Astrocyte (in vitro differentiated cells and primary cell): ENCODE measurements at regions not wholly inside any gene's neighbourhood (a gene's known extent, or its start where the extent isn't known, plus 50 kb on each side); places are given as distances from the start of the nearest gene placed in this dataset.

Source experiments
- DNase-seq: peaks from one replicate; pipeline ENCODE4 v3.0.0-alpha.2; 2010; ENCODE audit warnings: low read depth
- FAIRE-seq: peaks from 2 replicates; lab custom pipeline; 2011; peaks lifted over from hg19 to GRCh38; lab: Jason Lieb, UNC
- H2AFZ ChIP-seq: 2 replicates; pipeline ENCODE4 v1.6.0; 2012; ENCODE audit warnings: low read depth, low read length, inconsistent platforms
- H3K27ac ChIP-seq: 2 replicates; pipeline ENCODE4 v1.5.1; 2011; ENCODE audit warnings: low read depth, low read length, inconsistent platforms
- H3K27me3 ChIP-seq: 2 replicates; pipeline ENCODE4 v1.6.0; 2011; ENCODE audit warnings: low read length, inconsistent platforms; ENCODE audit not compliant: insufficient read depth
- H3K36me3 ChIP-seq: 2 replicates; pipeline ENCODE4 v1.5.1; 2011; ENCODE audit warnings: low read length, inconsistent platforms; ENCODE audit not compliant: insufficient read depth
- H3K4me1 ChIP-seq: 2 replicates; pipeline ENCODE4 v1.5.1; 2011; ENCODE audit warnings: low read length, inconsistent platforms; ENCODE audit not compliant: insufficient read depth
- H3K4me2 ChIP-seq: 2 replicates; pipeline ENCODE4 v1.6.0; 2012; ENCODE audit warnings: low read length, inconsistent platforms
- H3K4me3 ChIP-seq: 2 replicates; pipeline ENCODE4 v1.5.1; 2011; ENCODE audit warnings: low read depth, mild to moderate bottlenecking, low read length, inconsistent platforms; ENCODE audit not compliant: insufficient read depth
- H3K79me2 ChIP-seq: 2 replicates; pipeline ENCODE4 v1.6.0; 2012; ENCODE audit warnings: mild to moderate bottlenecking, low read length, inconsistent platforms; ENCODE audit not compliant: insufficient read depth
- H3K9ac ChIP-seq: 2 replicates; pipeline ENCODE4 v1.6.0; 2012; ENCODE audit warnings: mild to moderate bottlenecking, low read length, inconsistent platforms
- H3K9me3 ChIP-seq: 2 replicates; pipeline ENCODE4 v1.5.1; 2012; ENCODE audit warnings: low read depth, mild to moderate bottlenecking, low read length, inconsistent platforms; ENCODE audit not compliant: insufficient read depth
- H4K20me1 ChIP-seq: 2 replicates; pipeline ENCODE4 v1.6.0; 2012; ENCODE audit warnings: low read length, inconsistent platforms; ENCODE audit not compliant: insufficient read depth
- H3K27ac Mint-ChIP-seq: one replicate; pipeline ENCODE4 v1.8.0; 2021; ENCODE audit warnings: mild to moderate bottlenecking, mixed read lengths; ENCODE audit not compliant: unreplicated experiment
- H3K27me3 Mint-ChIP-seq: one replicate; pipeline ENCODE4 v1.8.0; 2021; ENCODE audit warnings: low read depth, mixed read lengths; ENCODE audit not compliant: unreplicated experiment
- H3K36me3 Mint-ChIP-seq: one replicate; pipeline ENCODE4 v1.8.0; 2021; ENCODE audit warnings: low read depth, mixed read lengths; ENCODE audit not compliant: unreplicated experiment
- H3K4me1 Mint-ChIP-seq: one replicate; pipeline ENCODE4 v1.8.0; 2021; ENCODE audit warnings: low read depth, mixed read lengths; ENCODE audit not compliant: unreplicated experiment
- H3K4me3 Mint-ChIP-seq: one replicate; pipeline ENCODE4 v1.8.0; 2021; ENCODE audit warnings: mild to moderate bottlenecking, moderate library complexity, mixed read lengths; ENCODE audit not compliant: unreplicated experiment
- H3K9me3 Mint-ChIP-seq: one replicate; pipeline ENCODE4 v1.8.0; 2021; ENCODE audit warnings: mild to moderate bottlenecking, mixed read lengths; ENCODE audit not compliant: unreplicated experiment
- CTCF ChIP-seq: IDR thresholded peaks from 2 replicates; pipeline ENCODE4 v1.5.1; 2011; ENCODE audit warnings: low read depth, mild to moderate bottlenecking, inconsistent platforms, low read length, moderate library complexity; ENCODE audit not compliant: insufficient read depth
- EZH2 ChIP-seq: IDR thresholded peaks from 2 replicates; pipeline ENCODE4 v1.6.1; 2012; ENCODE audit warnings: mild to moderate bottlenecking, low read length, inconsistent platforms; ENCODE audit not compliant: insufficient read depth

DNA sequence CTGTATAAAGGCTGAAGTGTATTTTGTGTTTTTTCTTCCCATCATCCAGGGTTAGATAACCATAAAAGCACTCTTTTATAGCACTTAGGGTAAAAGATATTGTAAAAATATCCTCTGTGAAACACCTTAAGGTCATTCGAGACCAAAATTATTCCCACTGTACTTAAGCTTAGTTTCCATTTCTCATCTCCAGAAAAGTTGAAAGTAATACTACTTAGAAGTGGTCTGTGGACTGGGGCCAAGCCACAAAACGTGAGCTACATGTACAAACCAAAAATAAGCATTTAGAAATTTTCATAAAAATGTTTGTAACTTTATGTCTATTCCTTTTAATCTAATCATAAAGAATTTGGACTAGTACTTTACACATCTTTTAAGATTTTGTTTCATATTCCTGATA, 142.0 kb upstream of the NTM start:
- no peaks in the 10 kb centered on the region for H3K4me1 Mint-ChIP-seq
- TF ChIP-seq CTCF (no peak), EZH2 (no peak)
- peaks cover 21% of the 10 kb centered on the region for H3K27me3 Mint-ChIP-seq
- H3K27ac Mint-ChIP-seq = no peak overlapping the region
- no peak for FAIRE-seq
- Histone ChIP-seq H3K4me1 (no peaks in the 10 kb centered on the region), H3K9ac (no peak overlapping the region), H3K79me2 (no peaks in the 10 kb centered on the region), H4K20me1 (no peaks in the 10 kb centered on the region), H2AFZ (no peak overlapping the region), H3K27ac (no peak overlapping the region), H3K4me3 (no peak overlapping the region), H3K4me2 (no peak overlapping the region), H3K36me3 (no peaks in the 10 kb centered on the region), H3K9me3 (no peaks in the 10 kb centered on the region), H3K27me3 (peaks cover 8% of the 10 kb centered on the region)
- DNase-seq = no peak
- no peak overlapping the region for H3K4me3 Mint-ChIP-seq
- H3K36me3 Mint-ChIP-seq = no peaks in the 10 kb centered on the region
- no peaks in the 10 kb centered on the region for H3K9me3 Mint-ChIP-seq

GRCh38 chr11:131229221-131229620, 141.2 kb upstream of the NTM start:
- no peak for FAIRE-seq
- peaks cover 18% of the 10 kb centered on the region for H3K27me3 Mint-ChIP-seq
- Histone ChIP-seq H3K79me2 (no peaks in the 10 kb centered on the region), H4K20me1 (no peaks in the 10 kb centered on the region), H3K9ac (no peak overlapping the region), H3K27me3 (peaks cover 5% of the 10 kb centered on the region), H3K4me1 (no peaks in the 10 kb centered on the region), H3K27ac (no peak overlapping the region), H2AFZ (no peak overlapping the region), H3K36me3 (no peaks in the 10 kb centered on the region), H3K4me3 (no peak overlapping the region), H3K9me3 (no peaks in the 10 kb centered on the region), H3K4me2 (no peak overlapping the region)
- H3K4me1 Mint-ChIP-seq = no peaks in the 10 kb centered on the region
- no peaks in the 10 kb centered on the region for H3K9me3 Mint-ChIP-seq
- TF ChIP-seq CTCF (no peak), EZH2 (no peak)
- DNase-seq = no peak
- no peaks in the 10 kb centered on the region for H3K36me3 Mint-ChIP-seq
- H3K4me3 Mint-ChIP-seq = no peak overlapping the region
- H3K27ac Mint-ChIP-seq = peak overlapping the region; percentile 42

- no peak overlapping the region for H3K27ac Mint-ChIP-seq
- Histone ChIP-seq H4K20me1 (no peaks in the 10 kb centered on the region), H3K27me3 (peaks cover 5% of the 10 kb centered on the region), H3K9ac (no peak overlapping the region), H3K4me2 (no peak overlapping the region), H3K4me3 (no peak overlapping the region), H3K9me3 (peaks cover 4% of the 10 kb centered on the region), H3K79me2 (no peaks in the 10 kb centered on the region), H2AFZ (no peak overlapping the region), H3K27ac (no peak overlapping the region), H3K4me1 (no peaks in the 10 kb centered on the region), H3K36me3 (no peaks in the 10 kb centered on the region)
- peaks cover 32% of the 10 kb centered on the region for H3K27me3 Mint-ChIP-seq
- no peaks in the 10 kb centered on the region for H3K9me3 Mint-ChIP-seq
- H3K36me3 Mint-ChIP-seq = no peaks in the 10 kb centered on the region
- no peak for TF ChIP-seq CTCF
- TF ChIP-seq EZH2 = no peak
- no peak overlapping the region for H3K4me3 Mint-ChIP-seq
- FAIRE-seq (no peak), DNase-seq (no peak)
- H3K4me1 Mint-ChIP-seq = no peaks in the 10 kb centered on the region
Observed at GRCh38 chr11:131231317-131231940, 139.0 kb upstream of the NTM start.
